HG03196 (cell line): ENCODE measurements at regions not wholly inside any gene's neighbourhood (a gene's known extent, or its start where the extent isn't known, plus 50 kb on each side); places are given as distances from the start of the nearest gene placed in this dataset.
"Not testable (repeated sequence)": the region's sequence is repeated elsewhere in the genome, so short reads cannot be mapped to it uniquely, and the experiment has no call there.

Experiments used
- ATAC-seq: cut with Tn5 transposase; IDR thresholded peaks from one replicate; pipeline ENCODE4 v1.9.1; 2021; ENCODE audit not compliant: unreplicated experiment

DNA sequence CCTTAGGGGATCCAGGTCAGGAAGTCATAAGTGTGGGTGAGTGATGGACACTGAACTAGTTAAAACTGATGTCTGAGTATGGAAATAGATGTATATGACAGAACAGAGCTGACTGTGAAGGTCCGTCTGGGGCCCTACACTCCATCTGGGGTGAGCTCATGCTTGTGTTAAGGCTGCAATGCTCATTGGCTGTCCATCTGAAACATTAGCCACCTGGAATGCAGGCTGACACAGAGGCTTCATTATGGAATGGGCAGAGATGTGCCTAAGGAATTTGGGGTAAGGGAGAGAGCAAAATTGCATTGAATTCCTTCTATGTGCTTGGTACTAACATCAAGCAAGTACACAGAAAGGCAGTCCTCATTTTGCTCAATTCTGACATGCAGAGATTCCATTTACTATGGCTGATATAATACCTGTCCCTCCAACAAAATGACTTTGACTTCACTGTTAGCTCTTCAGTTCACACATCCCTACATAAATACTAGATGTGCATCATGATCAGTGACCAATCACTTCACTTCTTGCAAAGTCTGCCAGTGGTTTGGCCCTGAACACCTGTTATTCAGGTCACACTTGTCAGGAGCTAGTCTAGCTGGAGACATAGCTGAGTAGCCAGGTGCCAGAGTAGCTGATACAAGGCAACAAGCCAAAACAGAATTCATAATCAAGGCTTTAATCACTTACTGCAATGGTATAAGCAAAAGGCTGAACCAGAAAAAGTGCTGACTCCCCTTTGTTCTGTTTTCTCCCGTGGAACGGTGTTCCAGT, 128.9 kb upstream of the VWC2 start:
- ATAC-seq, result no peak

DNA sequence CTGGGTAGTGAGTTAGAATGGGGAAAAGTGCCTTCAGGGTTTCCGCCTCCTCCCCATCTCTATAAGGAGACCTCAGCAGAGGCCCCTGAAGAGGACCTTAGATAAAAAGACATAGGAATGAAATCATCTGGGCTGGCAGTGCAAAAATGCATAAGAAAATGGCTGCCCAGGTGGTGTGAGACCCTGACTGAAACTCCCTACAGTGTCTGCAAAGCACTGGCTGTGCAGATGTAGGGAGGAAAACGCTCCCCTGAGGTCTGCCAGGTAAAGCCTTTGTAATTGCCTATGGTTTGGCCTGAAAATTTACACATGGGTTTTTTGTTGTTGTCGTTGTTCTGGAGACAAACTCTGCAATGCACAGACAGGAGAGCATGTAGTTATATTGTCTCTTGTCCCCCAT, 128.1 kb upstream of the VWC2 start:
- no peak for ATAC-seq

DNA sequence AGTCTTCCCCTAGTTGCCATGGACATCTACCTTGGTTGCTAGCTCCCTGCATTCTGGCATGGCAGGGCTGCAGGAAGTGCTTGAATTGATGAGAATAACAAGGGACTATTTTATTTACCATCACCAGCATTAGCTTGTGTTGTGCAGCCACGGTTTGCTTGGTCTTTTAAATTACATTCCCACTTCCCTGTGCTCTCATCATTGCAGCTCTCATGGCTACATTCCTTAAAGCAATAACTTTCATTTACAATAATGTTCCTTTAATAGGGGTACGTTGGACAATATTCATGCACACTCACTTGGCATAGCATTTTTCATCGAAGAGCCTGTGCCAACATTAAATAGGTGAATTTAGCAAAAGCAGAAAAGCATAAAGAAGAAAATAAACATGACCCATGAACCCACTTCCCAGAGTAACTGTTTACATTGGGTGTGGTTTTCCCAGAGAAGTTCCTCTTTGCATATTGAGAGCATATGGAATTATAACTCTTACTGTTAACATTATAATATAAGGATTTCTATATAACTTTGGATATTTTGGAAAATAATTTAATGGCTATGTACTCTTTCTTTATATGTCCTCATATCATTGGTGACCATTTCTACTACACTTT, 113.2 kb upstream of the VWC2 start:
- no peak for ATAC-seq

DNA sequence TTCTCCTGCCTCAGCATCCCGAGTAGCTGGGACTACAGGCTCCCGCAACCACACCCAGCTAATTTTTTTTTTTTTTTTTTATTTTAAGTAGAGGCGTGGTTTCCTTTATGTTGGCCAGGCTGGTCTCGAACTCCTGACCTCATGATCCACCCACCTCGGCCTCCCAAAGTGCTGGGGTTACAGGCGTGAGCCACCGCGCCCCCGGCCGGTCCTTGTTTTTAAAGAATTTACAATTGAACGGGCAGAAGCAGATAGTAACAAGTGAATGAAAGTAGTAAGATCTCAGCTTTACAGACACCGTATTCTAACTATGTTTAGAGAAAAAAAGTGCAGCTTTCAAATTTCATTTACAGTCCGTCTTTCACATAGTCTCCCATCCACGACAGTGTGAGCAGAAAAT, 112.5 kb upstream of the VWC2 start:
- no peak for ATAC-seq

DNA sequence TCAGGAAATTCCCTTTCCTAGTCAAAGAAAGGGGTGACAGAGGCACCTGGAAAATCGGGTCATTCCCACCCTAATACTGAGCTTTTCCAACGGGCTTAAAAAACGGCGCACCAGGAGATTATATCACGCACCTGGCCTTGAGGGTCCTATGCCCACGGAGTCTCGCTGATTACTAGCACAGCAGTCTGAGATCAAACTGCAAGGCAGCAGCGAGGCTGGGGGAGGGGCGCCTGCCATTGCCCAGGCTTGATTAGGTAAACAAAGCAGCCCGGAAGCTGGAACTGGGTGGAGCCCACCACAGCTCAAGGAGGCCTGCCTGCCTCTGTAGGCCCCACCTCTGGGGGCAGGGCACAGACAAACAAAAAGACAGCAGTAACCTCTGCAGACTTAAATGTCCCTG, 107.5 kb upstream of the VWC2 start:
- ATAC-seq, result not testable (repeated sequence)

DNA sequence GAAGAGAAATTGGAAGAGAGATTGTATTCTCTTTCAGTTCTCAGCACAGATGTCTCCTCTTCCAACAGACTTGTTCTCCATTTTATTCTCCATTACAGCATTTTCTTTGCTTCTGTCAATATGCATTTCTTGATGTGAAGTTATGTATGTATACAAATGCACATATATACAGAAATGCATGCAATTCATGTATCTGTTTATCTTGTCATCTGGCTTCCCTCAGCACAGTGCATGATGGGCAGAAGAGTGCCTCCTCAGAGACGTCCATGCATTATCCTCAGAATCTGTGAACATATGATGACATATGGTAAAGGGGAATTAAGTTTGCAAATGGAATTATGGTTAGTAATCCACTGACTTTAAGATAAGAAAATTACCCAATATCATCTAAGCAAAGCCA, 106.7 kb upstream of the VWC2 start:
- ATAC-seq, result no peak

DNA sequence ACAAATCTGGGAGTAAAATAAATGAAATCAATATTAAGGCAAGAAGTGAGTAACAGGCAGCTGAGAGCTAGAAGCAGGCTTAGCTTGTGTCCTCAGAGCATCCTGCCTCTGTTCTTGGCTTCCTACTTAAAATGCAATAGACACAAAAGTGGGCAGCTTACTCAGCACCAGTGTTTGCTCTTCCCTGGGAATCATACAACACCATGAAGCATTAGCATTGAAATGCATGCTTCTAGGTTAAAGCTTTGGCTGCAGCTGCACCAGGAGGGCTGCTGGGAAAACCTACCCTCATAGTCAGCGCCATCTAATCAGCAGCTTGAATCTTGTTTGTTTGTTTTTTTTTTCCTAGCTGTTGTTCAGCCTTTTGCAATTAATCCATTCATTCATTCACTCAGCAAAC, 104.2 kb upstream of the VWC2 start:
- ATAC-seq, result no peak

DNA sequence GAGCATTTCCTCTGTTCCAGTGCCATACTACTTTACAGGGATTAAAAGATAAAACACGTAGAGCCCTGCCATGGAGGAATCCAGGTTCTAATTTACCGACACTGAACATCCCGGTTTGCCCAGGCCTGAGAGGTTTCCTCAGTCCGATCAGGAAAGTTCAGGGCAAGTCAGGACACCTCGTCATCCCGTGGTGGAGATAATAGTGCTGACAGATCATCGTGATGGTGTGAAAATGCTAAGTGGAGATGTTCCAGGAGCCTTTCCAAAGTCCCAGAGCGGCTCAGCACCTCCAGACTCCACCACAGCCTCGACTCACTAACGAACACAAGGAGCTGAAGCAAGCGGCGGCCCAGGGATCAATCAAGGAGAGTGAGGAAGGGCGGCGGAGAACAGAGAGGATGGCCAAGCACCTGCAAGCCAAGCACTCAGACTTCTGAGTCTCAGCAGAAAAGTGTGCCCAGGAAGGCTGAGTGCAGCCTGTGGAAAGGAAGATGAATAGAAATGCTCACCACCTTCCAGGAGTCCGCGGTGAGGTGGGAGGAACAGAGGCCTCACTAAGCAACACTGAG, 103.7 kb upstream of the VWC2 start:
- no peak for ATAC-seq

DNA sequence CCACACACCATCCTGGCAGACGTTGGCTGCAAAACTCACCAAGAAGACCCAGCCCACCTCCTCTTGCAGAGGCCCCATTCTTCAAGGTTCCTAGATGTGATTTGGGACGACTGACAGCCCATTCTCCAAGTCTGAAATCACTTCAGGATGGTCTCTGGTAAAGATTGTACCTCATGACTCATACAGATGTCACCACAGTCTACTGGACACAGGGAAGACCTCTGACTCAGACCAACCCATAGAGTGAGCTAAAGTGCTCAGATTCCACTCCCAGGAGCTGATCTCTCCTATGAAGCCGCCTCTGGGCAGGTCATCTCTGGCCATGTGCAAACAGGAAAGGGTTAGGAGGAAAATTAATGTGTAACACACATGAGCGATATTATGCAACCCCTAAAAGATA, 102.4 kb upstream of the VWC2 start:
- ATAC-seq, result no peak

DNA sequence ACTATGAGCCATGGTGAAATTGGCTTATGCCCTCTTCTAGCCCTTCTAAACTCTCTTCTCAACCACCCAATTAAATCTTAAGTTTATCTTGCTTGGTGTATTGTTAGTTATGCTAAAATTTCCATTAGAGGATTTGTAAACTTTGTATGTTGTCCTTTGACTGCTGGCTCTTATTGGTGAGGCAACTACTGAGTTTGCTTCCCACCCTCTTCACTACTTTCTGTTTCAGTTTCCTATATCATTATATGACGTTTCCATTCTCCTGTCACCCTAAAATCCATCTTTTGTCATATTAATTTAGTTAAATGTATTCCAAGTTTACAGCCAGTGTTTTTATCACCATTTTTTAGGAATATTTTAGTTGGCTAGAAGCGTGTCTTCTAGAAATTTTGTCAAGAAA, 80.9 kb upstream of the VWC2 start:
- no peak for ATAC-seq

DNA sequence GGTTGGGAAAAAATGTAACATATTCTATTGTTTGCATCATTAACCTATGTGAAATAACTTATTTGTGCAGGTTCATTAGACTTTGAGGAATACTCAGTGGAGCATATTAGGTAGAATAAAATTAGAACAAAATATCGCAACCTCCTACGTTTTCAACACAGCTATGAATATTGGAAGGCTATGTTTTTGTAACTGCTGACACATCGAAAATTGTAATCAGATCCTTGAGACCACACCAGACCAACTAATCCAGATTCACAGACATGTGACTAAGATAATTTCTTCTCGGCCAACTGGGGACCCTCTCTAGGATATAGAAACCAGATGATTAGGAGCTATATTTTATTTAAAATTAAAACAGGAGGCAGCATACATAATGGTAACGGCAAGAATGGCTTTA, 77.5 kb upstream of the VWC2 start:
- no peak for ATAC-seq

DNA sequence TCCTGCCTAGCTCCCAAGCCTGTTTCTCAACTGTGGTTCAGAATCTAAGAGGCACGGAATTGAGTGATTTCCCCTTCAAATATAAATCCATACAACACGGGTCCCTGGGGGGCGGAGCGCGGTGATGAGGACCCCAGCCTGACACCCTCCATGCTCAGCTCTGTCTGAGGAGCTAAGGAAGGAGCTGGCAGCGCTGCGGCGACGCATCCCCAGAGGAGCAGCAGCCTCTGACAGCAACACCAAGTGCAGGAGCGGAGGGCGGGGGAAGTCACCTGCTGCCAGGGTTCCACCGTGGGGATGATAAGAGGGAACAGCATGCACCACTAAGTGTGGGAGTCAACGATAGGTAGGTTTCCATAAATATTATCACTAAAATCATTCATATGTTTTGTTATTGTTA, 72.6 kb upstream of the VWC2 start:
- no peak for ATAC-seq

DNA sequence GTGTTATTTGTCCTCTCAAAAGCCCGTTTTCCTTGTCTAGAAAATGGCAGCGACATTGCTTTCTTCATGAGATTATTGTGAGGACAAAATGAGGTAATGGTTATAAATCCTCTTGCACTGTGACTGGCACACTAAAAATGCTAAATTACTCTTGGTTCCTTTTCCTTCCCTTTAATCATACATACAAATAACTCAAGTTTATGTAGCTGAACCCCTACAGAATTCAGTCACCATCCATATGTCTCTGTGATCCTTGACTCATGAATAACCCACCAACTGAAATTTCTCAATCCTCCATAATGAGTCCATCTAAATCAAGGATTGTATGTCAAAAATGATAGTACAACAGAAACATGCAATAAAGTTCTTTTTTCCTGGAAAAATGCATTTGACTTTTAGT, 71.3 kb upstream of the VWC2 start:
- ATAC-seq, result no peak

DNA sequence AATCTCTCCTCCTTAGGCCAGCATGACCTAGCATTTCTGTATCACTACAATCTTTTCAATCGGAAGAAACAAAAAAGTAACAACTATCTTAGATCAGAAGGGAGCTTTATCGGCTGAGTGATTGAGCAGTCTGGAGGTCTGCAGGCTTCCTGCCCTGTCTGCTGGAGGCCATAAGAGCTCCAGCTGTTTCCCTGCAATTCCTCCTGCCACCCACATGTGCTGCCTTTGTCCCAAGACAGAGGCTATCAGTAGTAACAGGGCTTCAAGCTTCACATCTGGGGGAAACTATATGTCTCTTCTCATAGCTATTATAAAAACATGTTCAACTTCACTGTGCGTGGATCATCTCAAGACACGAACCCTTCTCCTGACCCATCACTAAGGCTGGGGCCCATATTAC, 70.1 kb upstream of the VWC2 start:
- ATAC-seq, result no peak

DNA sequence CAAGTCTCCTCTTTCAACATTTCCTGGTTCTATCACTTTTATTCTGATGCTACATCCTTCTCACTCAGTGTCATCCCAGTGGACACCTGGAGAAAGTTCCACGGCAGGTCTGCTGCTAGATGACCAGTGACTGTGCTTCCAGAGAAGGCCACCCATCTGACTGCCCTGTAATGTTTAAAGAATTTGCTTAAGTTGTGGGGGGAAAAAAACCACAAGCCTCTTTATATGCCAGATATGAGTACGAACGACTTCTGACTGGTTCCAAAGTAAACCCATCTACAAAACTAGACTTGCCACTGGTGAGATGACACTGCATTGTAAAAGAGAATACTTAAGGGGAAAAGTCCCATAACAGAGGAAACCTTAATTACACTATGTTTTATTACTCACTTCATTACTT, 69.6 kb upstream of the VWC2 start:
- no peak for ATAC-seq

DNA sequence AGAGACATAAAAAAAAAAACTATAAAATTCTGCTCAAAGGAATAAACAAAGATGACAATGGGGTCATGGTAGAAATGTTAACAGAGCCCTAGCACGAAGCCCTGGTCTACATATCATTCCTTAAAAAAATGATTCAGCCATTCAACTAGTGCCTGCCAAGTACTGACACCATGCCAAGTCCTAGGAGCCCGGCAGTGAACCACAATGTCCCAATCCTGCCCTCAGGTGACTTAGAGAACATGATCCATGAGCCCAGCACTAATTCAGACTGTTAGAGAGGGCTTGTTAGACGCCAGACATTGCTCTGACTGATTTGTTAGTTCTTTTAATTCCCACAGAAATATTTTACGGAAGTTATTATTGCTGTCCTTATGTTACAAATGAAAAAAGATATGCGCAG, 67.3 kb upstream of the VWC2 start:
- ATAC-seq, result no peak

DNA sequence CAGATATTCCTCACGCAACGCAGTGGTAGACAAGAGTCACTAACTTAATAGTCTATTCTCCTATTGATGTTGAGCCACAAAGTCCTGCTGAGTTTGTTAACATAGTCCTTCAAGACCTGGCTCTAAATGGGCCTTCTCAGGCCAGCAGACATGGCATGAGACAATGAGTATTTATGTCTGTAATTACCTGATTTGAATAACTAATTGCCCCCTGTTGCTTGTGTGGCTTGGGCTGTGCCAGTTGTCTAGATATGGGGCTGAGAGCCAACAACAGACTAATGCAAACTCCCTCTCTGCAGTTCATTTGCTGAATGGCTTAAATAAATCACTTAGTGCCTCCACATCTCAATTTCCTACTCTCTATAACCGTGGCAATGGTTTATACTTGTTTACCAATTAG, 65.5 kb upstream of the VWC2 start:
- ATAC-seq, result no peak

DNA sequence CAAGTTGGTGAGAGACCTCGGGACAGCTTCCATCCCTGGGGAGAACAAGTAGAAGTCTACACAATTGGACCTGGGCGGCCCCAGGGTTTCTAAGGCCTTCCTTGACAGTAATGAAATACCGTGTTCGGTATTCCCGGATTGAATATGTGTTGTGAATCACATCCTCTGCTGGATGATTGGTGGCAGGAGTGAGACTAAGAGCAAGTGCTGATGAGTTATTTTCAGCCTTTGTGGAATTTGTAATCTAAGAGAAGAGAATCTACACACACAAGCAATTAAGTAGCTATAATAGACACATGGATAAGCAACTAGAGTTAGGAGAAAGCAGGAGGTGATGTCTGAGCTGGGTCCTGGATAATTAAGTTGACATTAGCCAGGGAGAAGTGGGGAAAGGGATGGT, 64.8 kb upstream of the VWC2 start:
- ATAC-seq, result no peak

DNA sequence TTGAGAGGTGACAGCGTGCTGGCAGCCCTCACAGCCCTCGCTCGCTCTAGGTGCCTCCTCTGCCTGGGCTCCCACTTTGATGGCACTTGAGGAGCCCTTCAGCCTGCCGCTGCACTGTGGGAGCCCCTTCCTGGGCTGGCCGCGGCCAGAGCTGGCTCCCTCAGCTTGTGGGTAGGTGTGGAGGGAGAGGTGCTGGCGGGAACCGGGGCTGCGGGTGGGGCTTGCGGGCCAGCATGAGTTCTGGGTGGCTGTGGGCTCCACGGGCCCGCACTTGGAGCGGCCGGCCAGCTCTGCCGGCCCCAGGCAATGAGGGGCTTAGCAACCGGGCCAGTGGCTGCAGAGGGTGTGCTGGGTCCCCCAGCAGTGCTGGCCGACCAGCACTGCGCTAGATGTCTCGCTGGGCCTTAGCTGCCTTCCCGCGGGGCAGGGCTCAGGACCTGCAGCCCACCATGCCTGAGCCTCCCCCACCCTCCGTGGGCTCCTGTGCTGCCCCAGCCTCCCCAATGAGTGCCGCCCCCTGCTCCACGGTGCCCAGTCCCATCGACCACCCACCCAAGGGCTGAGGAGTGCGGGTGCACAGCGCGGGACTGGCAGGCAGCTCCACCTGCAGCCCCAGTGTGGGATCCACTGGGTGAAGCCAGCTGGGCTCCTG, 62.2 kb upstream of the VWC2 start:
- not testable (repeated sequence) for ATAC-seq

DNA sequence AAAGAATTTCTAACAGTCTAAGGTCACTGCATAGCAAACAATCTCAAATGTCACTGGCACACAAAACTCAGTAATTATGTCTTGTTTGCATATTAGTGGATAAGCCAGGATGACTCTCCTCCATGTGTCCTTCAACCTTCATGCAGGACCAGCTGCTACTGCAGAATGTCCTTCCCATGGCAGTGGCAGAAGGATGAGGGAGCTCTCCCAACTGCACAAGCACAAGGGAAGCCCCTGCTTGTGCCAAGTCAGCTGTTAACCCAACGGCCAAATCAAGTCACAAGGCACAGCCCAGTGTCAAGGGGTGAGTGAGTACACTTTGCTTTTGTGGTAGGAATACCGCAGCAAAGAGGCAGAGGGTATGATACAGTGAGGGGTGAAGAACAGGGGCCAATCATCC, 59.3 kb upstream of the VWC2 start:
- no peak for ATAC-seq

DNA sequence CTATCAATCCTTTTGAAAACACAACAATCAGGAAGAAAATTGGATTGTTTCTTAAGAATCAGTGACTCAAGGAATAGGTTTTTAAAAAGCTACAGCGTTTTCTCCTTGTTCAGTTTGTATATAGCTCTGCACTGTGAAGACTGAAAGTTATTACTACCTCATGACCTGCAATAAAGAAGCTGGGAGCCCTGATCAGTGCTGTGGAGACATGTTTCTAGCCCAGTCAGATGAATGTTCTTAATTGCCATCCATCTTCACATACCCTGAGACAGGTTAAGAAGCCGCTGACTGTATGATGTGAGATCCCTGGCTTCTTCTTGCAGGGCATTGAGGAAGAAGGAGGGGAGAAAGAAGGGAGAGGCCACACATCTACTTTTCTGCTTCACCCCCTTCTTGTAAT, 58.0 kb upstream of the VWC2 start:
- no peak for ATAC-seq

DNA sequence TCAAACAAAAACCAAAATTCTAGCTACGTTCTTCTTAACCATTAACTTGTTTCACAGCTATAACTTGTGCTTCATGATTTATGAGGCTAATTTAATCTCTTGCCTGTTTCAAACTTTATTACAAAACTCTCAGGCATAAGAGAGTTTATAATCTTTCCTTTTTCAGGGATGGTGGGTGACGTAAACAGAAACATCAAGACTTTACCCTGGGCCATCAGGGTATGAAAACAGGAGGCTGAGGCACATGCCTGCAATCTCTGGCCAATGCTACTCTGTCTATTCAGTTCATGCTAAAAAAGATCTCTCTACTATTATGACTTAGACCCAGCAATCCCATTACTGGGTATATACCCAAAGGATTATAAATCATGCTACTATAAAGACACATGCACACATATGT, 55.9 kb upstream of the VWC2 start:
- ATAC-seq, result no peak
